ENCODE measurements at regions not wholly inside any gene's neighbourhood (a gene's known extent, or its start where the extent isn't known, plus 50 kb on each side); places are given as distances from the start of the nearest gene placed in this dataset.

- TF ChIP-seq CTCF (IDR thresholded peaks at IDR 0.05 in 2 of 3, conservative IDR thresholded peaks at IDR 0.05 in 1 of 3; ENCODE audit: insufficient read depth in 2 of 3, low read depth in 1 of 3, low read length in 3 of 3) (no peak), MXI1 (IDR thresholded peaks at IDR 0.05; ENCODE audit: low read depth, low read length) (no peak), ZBTB40 (IDR thresholded peaks at IDR 0.05) (no peak), ZBTB40 (CRISPR knock-in tag; IDR thresholded peaks at IDR 0.05) (no peak)
Observed at GRCh38 chr2:2733818-2734217, 402.7 kb upstream of the MYT1L start.

All from K562 (cell line).